ENCODE measurements at regions not wholly inside any gene's neighbourhood (a gene's known extent, or its start where the extent isn't known, plus 50 kb on each side); places are given as distances from the start of the nearest gene placed in this dataset.

DNA sequence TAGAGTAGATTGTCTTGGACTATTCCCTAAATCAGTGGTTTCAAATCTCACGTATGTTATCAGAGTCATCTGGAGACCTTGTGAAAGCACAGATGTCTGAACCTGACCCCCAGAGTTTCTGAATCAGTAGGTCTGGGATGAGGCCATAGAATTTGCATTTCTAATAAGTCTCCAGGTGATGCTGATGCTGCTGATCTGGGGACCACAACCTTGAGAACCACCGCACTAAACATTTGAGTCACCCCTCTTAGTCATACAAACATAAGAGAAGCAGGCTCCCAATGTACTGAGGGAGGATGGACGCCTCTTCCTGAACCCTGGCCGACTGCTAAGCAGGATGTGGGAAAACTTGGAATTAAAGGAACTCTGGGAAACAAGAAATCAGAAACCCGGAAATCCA is 187.8 kb upstream of the PRDM1 start:
- no peak for TF ChIP-seq POLR2A (IDR thresholded peaks at IDR 0.05; ENCODE audit: low read depth, low read length)
- no peak for TF ChIP-seq POLR2AphosphoS5 (IDR thresholded peaks at IDR 0.05; ENCODE audit: low read depth, low read length)

Measured in GM12892 (cell line).